ENCODE measurements at regions not wholly inside any gene's neighbourhood (a gene's known extent, or its start where the extent isn't known, plus 50 kb on each side); places are given as distances from the start of the nearest gene placed in this dataset.

DNA sequence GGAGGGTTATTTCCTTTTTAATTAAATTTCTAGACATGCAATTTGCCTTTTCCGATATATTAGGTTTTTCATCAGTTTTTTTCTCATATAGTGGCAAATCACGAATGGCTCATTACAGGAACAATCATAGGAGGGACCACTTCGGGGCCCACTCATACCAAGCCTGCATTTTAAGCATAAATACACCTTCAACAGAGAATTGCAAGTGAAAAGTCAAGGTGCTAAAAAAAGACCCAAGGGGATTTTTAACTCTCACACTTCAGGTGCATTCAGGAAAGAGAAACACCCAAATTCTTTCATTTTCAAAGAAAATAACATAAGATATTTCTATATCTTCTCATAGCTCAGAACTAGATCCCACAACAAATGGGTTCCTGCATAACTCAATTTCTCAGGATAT is 979.6 kb upstream of the NR2F2 start:
- TF ChIP-seq CTCF (IDR thresholded peaks at IDR 0.05) (no peak), POLR2AphosphoS5 (IDR thresholded peaks at IDR 0.05) (no peak)
